NCI-H774 (cell line): ENCODE measurements at regions not wholly inside any gene's neighbourhood (a gene's known extent, or its start where the extent isn't known, plus 50 kb on each side); places are given as distances from the start of the nearest gene placed in this dataset.

Experiments used
- DNase-seq: peaks from one replicate; lab custom pipeline; 2025; lab: John Stamatoyannopoulos, UW

- no peak for DNase-seq
Observed at GRCh38 chr21:24222676-24223075, 1384.6 kb downstream of the MRPL39 start.

GRCh38 chr21:24220446-24220845, 1386.8 kb downstream of the MRPL39 start:
- no peak for DNase-seq

- no peak for DNase-seq
Observed at GRCh38 chr21:24217151-24217550, 1390.1 kb downstream of the MRPL39 start.

DNA sequence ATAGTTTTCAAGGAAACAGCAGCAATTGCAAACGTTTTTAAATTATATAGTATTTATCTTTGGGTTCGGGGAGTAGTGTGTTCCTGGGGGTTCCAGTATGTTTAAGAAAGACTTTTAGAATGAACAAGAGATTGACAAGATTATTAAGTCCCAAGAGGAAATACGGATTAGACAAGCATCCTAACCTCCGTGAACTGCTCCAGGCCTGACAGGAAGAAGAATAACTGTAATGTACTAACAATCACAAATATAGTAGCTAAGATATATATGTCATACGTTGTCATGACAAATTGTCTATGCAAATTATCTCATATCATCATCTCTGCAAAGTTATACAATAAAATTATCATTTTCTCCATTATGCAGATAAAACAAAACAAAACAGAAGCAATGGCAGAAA, 1397.2 kb downstream of the MRPL39 start:
- DNase-seq: no peak

GRCh38 chr21:24208562-24209260, 1398.6 kb downstream of the MRPL39 start:
- no peak for DNase-seq

DNA sequence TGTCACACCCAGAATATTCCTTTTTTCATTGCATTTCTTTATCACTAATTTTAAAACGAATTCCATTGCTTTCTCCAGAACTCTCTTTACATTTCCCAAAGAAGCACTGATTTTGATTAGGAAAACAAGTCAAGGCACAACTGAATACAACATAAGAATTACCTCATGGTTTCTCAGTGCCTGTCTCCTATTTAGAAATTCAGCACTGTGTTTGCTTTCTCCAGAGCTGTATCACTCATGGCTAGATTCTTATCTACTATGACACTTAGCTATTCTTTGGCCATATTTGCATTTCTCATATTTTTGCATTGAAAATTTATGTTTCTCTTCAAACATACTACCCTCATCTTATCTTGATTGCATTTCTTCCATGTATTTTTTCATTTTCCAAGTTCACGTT, 1402.0 kb downstream of the MRPL39 start:
- DNase-seq: no peak

DNA sequence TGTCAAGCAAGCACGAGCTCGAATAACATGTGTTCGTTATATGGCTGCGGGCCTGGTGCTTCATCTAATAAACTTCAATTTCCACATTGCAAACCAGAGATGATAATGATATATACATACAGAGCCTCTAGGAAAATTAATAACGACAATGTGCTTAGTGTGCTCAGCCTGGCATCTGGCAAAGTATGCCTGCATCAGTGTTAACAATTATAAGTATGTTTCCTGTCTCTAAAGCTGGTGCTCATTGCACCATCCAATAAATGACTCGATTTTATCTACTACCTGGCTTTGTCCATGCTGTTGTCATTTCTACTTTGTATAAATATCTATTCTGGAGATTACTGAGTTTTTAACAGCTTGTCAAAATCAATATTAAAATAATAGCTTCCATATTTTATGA, 1402.6 kb downstream of the MRPL39 start:
- no peak for DNase-seq

GRCh38 chr21:24200052-24200451, 1407.2 kb downstream of the MRPL39 start:
- no peak for DNase-seq

GRCh38 chr21:24197923-24198322, 1409.4 kb downstream of the MRPL39 start:
- no peak for DNase-seq

DNA sequence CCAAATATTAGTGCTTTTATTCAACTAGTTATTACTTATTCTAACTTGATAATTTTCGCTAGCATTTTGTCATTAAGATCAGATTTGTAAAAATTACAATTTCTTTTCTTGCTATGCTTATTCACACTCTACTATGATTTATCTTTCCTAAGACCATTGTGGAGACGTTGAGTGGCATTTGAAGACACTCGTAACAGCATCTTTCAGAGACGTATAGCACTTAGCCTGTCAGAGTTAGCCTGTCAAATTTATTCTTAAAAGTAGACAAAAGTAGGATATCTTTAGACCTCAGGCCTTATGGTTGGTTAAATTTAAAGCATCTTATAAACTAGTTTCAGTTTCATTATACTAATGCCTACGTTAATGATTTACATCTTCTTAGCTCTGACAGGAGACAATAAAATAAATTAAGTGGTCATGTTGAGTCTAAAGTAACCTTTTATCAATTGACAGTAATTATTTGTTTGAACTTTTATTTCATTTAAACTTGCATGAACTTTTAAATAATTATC, 1410.1 kb downstream of the MRPL39 start:
- no peak for DNase-seq

GRCh38 chr21:24188506-24188905, 1418.8 kb downstream of the MRPL39 start:
- DNase-seq: no peak

GRCh38 chr21:24183077-24183476, 1424.2 kb downstream of the MRPL39 start:
- no peak for DNase-seq

- DNase-seq: no peak
Observed at GRCh38 chr21:24179110-24179509, 1428.2 kb downstream of the MRPL39 start.

GRCh38 chr21:24175106-24175505, 1432.2 kb downstream of the MRPL39 start:
- no peak for DNase-seq

DNA sequence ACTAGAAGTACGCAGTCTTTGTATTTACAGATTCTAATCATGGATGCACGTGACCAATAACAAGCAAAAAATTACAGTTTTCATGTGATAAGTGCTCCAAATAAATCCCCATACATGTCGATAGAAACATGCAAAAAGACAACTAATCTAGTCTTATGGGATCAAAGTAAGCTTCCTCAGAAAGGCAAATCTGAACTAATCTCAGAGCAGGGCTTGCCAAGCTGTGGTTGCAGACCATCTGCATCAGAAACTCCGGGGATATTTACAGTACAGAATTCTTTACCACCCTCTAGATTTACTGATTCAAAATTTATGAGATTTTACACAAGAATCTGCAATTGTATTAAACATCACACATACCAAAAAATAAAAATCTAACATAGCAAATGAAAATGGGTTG, 1435.5 kb downstream of the MRPL39 start:
- DNase-seq: no peak

DNA sequence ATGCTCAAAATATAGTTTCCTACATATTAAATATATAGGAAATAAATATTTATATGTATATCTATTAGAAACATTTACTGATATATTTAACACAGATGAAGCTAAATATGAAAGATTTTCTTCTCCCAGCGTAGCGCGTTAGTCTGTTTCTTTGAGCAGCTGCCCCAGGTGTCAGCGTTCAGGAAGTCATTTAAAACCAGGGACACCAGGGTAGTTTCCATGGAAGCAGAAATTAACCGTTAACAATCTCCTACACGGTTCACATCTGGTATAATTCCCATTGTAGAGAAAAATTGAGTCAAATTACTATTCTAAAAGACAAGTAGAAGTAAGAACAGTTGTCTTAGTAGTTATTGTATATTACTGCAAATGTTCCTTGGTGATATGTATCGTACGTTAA, 1443.7 kb downstream of the MRPL39 start:
- no peak for DNase-seq

- DNase-seq: no peak
Observed at GRCh38 chr21:24160528-24160927, 1446.8 kb downstream of the MRPL39 start.

DNA sequence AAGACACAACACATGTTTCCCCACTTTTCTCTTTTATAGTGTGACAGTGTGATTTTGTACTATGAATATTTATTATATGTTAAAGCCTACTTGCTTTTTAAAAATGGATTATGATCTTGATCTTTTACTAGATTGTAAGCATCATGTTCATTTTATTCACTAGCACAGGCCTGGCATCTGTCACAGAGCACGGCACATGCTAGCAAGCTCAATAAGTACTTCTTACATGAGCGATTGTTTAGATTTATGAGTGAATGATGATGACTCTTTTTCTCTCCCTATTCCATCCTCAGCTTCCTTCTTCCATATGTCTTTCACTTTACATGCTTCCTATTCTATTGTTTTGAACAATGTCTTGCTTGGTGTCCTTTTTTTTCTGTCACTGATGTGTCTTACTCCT, 1454.1 kb downstream of the MRPL39 start:
- no peak for DNase-seq

- DNase-seq: no peak
Observed at GRCh38 chr21:24150753-24151152, 1456.5 kb downstream of the MRPL39 start.

- DNase-seq: no peak
Observed at GRCh38 chr21:24148461-24148860, 1458.8 kb downstream of the MRPL39 start.

DNA sequence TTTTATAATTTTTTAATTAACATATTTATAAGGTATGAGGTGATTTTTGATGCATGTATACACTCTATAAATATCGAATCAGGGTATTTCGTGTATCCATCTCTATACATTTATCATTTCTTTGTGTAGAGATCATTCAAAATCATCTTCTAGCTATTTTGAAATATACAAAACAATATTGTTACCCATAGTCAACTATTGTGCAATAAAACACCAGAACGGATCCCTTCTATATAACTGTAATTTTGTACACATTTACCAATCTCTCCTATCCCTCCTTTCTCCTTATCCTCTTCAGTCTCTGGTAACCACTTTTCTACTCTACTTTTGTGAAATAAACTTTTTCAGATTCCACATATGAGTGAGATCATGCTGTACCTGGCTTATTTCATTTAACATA, 1459.6 kb downstream of the MRPL39 start:
- DNase-seq: no peak

DNA sequence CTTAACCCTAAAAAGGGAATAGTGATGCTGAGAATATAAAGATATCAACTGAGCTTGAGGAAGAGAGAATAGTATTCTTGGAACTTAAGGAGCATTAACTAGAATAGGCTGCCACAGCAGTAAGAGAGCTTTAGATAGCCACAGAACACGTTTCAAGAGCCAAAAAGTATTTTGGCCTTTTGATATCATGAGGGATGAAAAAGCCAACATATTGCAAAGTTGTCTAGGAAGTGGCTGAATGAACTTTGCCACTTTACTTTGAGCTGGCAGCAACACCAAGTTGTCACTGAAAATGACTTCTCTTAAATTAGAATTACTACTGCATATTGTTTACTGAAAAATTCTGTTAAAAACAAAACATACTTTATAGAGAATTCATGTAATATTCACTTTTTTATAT, 1476.2 kb downstream of the MRPL39 start:
- DNase-seq: no peak

DNA sequence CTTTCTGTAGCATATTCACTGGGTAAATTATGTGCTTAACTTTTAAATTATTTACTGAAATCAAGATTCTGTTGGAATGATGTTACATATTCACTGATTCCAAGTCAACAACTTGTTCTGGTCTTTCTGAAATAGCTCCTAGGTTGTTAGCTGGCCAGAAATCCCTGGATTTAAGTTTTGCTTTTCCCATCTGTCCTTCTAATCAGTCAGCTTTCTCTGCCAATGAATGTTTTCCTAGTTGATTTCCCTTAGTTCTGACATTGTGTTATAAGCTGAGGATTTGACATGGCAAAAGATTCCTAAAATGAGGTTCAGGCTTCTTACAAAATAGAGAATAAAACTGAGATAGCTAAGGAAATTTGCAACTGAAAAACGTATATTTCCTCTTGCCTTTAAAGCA, 1479.6 kb downstream of the MRPL39 start:
- no peak for DNase-seq

DNA sequence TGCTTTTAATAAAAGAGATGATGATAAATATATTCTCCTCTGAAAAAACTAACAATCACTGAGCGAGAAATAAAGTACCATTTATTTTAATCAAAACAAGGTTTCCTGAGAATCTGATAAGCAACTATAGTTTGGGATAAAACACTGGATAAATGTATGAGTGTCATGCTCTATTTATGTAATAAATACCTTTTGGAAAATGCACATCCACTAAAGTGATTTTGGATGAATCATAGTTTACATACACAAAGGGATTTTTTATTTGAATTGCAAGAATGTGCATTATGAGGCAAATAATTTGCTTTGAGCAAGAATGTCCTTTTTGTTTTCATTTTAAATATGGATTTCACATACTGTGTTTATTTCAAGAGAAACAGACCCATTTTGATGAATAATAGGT, 1483.5 kb downstream of the MRPL39 start:
- no peak for DNase-seq
